ENCODE measurements at regions not wholly inside any gene's neighbourhood (a gene's known extent, or its start where the extent isn't known, plus 50 kb on each side); places are given as distances from the start of the nearest gene placed in this dataset.

DNA sequence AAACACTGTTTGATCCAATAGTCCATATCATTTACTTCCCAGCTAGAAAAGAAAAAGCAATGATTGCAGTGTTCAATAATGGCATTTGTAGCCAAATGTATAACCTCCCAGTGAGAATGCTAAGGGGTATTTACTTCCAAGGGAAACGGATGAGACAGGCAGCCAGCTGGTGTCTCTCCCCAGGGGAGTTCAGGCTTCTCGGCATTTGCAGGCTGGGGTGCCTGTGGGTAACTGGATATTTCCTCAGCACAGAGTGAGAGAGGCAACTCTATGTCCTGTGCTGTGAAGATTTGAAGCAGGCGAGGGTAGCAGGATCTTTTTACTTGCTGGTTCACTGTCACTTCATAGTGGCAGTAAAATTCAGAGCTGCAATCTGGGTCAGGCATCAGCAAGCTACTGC, 1455.6 kb upstream of the TMEM132C start:
- TF ChIP-seq POLR2A (IDR thresholded peaks at IDR 0.05) (no peak), POLR2AphosphoS5 (IDR thresholded peaks at IDR 0.05) (no peak)
- TF ChIP-seq, protein P1, sequence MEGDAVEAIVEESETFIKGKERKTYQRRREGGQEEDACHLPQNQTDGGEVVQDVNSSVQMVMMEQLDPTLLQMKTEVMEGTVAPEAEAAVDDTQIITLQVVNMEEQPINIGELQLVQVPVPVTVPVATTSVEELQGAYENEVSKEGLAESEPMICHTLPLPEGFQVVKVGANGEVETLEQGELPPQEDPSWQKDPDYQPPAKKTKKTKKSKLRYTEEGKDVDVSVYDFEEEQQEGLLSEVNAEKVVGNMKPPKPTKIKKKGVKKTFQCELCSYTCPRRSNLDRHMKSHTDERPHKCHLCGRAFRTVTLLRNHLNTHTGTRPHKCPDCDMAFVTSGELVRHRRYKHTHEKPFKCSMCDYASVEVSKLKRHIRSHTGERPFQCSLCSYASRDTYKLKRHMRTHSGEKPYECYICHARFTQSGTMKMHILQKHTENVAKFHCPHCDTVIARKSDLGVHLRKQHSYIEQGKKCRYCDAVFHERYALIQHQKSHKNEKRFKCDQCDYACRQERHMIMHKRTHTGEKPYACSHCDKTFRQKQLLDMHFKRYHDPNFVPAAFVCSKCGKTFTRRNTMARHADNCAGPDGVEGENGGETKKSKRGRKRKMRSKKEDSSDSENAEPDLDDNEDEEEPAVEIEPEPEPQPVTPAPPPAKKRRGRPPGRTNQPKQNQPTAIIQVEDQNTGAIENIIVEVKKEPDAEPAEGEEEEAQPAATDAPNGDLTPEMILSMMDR (IDR thresholded peaks at IDR 0.05 in 8 of 11, conservative IDR thresholded peaks at IDR 0.05 in 3 of 11): no peak
